ENCODE measurements at regions not wholly inside any gene's neighbourhood (a gene's known extent, or its start where the extent isn't known, plus 50 kb on each side); places are given as distances from the start of the nearest gene placed in this dataset.

- in situ Hi-C loops (cut with MboI; ENCODE audit: low pct_unique_long_range_greater_than_20kb, low sequenced_read_pairs, unreplicated experiment), result no loop called here
- DNase-seq (ENCODE audit: low spot score), result no peak
- TF ChIP-seq, protein P1, sequence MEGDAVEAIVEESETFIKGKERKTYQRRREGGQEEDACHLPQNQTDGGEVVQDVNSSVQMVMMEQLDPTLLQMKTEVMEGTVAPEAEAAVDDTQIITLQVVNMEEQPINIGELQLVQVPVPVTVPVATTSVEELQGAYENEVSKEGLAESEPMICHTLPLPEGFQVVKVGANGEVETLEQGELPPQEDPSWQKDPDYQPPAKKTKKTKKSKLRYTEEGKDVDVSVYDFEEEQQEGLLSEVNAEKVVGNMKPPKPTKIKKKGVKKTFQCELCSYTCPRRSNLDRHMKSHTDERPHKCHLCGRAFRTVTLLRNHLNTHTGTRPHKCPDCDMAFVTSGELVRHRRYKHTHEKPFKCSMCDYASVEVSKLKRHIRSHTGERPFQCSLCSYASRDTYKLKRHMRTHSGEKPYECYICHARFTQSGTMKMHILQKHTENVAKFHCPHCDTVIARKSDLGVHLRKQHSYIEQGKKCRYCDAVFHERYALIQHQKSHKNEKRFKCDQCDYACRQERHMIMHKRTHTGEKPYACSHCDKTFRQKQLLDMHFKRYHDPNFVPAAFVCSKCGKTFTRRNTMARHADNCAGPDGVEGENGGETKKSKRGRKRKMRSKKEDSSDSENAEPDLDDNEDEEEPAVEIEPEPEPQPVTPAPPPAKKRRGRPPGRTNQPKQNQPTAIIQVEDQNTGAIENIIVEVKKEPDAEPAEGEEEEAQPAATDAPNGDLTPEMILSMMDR (IDR thresholded peaks at IDR 0.05; ENCODE audit: extremely low read depth, insufficient read depth, missing control alignments), result no peak
Observed at GRCh38 chr4:135122457-135122856, 920.9 kb upstream of the PABPC4L start.

DNA sequence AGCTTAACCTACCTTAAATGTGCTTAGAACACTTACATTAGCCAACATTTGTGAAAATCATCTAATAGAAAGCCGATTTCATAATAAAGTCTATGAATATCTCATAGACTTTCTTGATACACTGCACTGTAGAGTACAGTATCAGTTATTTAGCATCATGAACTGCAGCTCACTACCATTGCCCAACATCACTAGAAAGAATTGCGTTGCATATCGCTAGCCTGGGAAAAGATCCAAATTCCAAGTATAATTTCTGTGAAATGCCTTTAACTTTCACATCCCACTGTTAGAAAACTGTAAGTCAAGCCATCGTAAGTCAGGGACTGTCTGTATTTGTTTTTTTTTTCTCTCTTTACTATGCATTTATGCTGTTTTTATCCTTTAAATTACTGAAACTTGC, 918.6 kb upstream of the PABPC4L start:
- TF ChIP-seq, protein P1 (IDR thresholded peaks at IDR 0.05; ENCODE audit: extremely low read depth, insufficient read depth, missing control alignments), result no peak
- in situ Hi-C loops (cut with MboI; ENCODE audit: low pct_unique_long_range_greater_than_20kb, low sequenced_read_pairs, unreplicated experiment), result no loop called here
- no peak for DNase-seq (ENCODE audit: low spot score)

GRCh38 chr4:135114079-135114478, 912.5 kb upstream of the PABPC4L start:
- DNase-seq (ENCODE audit: low spot score), result no peak
- in situ Hi-C loops (cut with MboI; ENCODE audit: low pct_unique_long_range_greater_than_20kb, low sequenced_read_pairs, unreplicated experiment), result no loop called here
- TF ChIP-seq, protein P1 (IDR thresholded peaks at IDR 0.05; ENCODE audit: extremely low read depth, insufficient read depth, missing control alignments), result no peak

DNA sequence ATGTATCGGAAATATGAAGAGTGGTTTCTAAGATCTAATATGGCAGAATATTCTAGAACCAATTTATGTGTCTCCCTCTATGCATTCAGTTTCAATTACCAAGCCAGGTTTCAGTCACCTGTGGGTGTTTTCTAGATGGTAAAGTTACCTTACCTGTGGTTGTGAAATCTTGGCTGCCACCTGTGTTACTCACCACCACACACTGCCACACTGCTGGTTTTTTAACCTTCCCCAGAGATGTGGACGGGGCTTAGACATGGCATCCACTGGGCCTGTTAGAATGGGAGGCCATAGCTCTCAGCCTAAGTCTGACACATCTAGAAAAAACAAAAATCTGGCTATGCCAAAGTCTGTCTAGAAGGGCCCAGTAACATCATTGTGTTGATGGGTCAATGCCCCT, 896.5 kb upstream of the PABPC4L start:
- DNase-seq (ENCODE audit: low spot score), result no peak
- in situ Hi-C loops (cut with MboI; ENCODE audit: low pct_unique_long_range_greater_than_20kb, low sequenced_read_pairs, unreplicated experiment), result no loop called here
- TF ChIP-seq, protein P1 (IDR thresholded peaks at IDR 0.05; ENCODE audit: extremely low read depth, insufficient read depth, missing control alignments), result no peak

DNA sequence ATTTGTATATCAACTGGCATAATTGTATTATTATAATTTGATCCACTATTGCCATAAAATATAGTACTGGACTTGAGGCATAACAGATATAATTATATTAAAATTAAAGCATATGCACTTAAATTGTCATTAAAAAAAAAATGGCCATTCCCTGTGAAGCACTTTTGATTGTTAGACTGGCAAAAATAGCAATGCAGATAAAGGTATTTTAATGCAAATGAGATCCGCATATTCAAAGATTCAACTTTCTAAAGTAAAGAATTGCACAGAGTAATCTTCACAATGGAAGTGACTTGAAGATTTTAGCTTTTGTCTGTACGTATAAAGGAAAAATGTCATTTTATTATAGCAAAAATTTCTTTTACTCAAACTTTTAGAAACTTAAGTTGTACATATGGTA, 871.8 kb upstream of the PABPC4L start:
- TF ChIP-seq, protein P1 (IDR thresholded peaks at IDR 0.05; ENCODE audit: extremely low read depth, insufficient read depth, missing control alignments), result no peak
- in situ Hi-C loops (cut with MboI; ENCODE audit: low pct_unique_long_range_greater_than_20kb, low sequenced_read_pairs, unreplicated experiment), result no loop called here
- no peak for DNase-seq (ENCODE audit: low spot score)

DNA sequence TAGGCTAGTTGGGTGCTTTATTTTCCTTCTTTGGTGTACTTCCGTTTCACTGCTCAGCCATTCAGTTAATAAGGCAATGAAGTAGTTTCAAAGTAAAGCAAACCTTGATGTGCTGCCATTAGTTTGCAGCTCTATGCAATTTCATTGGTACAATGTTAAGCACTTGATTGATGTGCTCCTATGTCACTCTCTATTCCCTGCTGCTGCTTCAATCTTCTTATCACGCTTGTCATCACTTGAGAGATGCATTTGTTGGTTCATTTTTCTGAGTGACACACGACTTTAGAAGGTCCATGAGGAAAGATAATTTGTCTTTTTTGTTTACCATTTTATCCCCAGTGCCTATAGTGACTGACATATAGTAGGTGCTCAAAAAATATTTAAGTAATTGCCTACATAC, 871.0 kb upstream of the PABPC4L start:
- in situ Hi-C loops (cut with MboI; ENCODE audit: low pct_unique_long_range_greater_than_20kb, low sequenced_read_pairs, unreplicated experiment), result no loop called here
- TF ChIP-seq, protein P1 (IDR thresholded peaks at IDR 0.05; ENCODE audit: extremely low read depth, insufficient read depth, missing control alignments), result no peak
- DNase-seq (ENCODE audit: low spot score), result no peak

- TF ChIP-seq, protein P1 (IDR thresholded peaks at IDR 0.05; ENCODE audit: extremely low read depth, insufficient read depth, missing control alignments), result no peak
- in situ Hi-C loops (cut with MboI; ENCODE audit: low pct_unique_long_range_greater_than_20kb, low sequenced_read_pairs, unreplicated experiment), result no loop called here
- DNase-seq (ENCODE audit: low spot score), result no peak
Observed at GRCh38 chr4:135065366-135065765, 863.8 kb upstream of the PABPC4L start.
